Ishikawa (cell line): ENCODE measurements at regions not wholly inside any gene's neighbourhood (a gene's known extent, or its start where the extent isn't known, plus 50 kb on each side); places are given as distances from the start of the nearest gene placed in this dataset.

Experiments used
- CEBPB ChIP-seq: IDR thresholded peaks from 2 replicates; pipeline ENCODE4 v1.6.1; 2012
- EP300 ChIP-seq: IDR thresholded peaks from 2 replicates; pipeline ENCODE4 v1.6.1; 2012; ENCODE audit warnings: borderline replicate concordance
- TF ChIP-seq, protein P1 (sequence below): IDR thresholded peaks from 2 replicates; pipeline ENCODE4 v1.6.1; 2012; ENCODE audit warnings: low read depth, mild to moderate bottlenecking
- TF ChIP-seq, protein P2 (sequence below): IDR thresholded peaks from 2 replicates; pipeline ENCODE4 v1.6.1; 2012

DNA sequence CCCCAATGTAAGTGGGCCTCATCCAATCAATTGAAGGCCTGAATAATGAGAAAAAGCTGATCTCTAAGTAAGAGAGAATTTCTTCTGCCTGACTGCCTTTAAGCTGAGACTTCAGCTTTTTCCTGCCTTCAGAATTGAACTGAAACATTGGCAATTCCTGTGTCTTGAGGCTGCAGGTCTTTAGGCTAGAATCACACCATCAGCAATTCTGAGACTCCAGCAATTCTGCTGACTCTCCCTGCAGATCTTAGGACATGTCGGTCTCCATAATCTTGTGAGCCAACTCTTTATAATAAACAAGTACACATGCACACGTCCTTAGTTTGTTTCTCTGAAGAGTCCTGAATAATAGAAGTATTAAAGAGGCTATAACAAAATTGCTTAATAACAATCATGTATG, 209.1 kb downstream of the FSIP2 start:
- no peak for TF ChIP-seq EP300
- TF ChIP-seq, protein P1, sequence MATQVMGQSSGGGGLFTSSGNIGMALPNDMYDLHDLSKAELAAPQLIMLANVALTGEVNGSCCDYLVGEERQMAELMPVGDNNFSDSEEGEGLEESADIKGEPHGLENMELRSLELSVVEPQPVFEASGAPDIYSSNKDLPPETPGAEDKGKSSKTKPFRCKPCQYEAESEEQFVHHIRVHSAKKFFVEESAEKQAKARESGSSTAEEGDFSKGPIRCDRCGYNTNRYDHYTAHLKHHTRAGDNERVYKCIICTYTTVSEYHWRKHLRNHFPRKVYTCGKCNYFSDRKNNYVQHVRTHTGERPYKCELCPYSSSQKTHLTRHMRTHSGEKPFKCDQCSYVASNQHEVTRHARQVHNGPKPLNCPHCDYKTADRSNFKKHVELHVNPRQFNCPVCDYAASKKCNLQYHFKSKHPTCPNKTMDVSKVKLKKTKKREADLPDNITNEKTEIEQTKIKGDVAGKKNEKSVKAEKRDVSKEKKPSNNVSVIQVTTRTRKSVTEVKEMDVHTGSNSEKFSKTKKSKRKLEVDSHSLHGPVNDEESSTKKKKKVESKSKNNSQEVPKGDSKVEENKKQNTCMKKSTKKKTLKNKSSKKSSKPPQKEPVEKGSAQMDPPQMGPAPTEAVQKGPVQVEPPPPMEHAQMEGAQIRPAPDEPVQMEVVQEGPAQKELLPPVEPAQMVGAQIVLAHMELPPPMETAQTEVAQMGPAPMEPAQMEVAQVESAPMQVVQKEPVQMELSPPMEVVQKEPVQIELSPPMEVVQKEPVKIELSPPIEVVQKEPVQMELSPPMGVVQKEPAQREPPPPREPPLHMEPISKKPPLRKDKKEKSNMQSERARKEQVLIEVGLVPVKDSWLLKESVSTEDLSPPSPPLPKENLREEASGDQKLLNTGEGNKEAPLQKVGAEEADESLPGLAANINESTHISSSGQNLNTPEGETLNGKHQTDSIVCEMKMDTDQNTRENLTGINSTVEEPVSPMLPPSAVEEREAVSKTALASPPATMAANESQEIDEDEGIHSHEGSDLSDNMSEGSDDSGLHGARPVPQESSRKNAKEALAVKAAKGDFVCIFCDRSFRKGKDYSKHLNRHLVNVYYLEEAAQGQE: no peak
- TF ChIP-seq CEBPB: no peak
- TF ChIP-seq, protein P2, sequence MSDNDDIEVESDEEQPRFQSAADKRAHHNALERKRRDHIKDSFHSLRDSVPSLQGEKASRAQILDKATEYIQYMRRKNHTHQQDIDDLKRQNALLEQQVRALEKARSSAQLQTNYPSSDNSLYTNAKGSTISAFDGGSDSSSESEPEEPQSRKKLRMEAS: no peak
